HG02852 (cell line): ENCODE measurements at regions not wholly inside any gene's neighbourhood (a gene's known extent, or its start where the extent isn't known, plus 50 kb on each side); places are given as distances from the start of the nearest gene placed in this dataset.
A peak's percentile ranks its signal among the peaks of the same experiment; 100 is the strongest.
"Not testable (repeated sequence)": the region's sequence is repeated elsewhere in the genome, so short reads cannot be mapped to it uniquely, and the experiment has no call there.

Experiments
- ATAC-seq: cut with Tn5 transposase; IDR thresholded peaks from one replicate; pipeline ENCODE4 v1.9.1; 2021; ENCODE audit warnings: mild to moderate bottlenecking, moderate library complexity; ENCODE audit not compliant: unreplicated experiment

GRCh38 chr1:120941066-120941465 is 51.5 kb downstream of the PPIAL4A start:
- not testable (repeated sequence) for ATAC-seq

- ATAC-seq: not testable (repeated sequence)
These were observed 52.3 kb downstream of the PPIAL4A start for GRCh38 chr1:120941836-120942217.

- peak; percentile 88 for ATAC-seq
These were observed 52.8 kb downstream of the PPIAL4A start for GRCh38 chr1:120942218-120942944.

DNA sequence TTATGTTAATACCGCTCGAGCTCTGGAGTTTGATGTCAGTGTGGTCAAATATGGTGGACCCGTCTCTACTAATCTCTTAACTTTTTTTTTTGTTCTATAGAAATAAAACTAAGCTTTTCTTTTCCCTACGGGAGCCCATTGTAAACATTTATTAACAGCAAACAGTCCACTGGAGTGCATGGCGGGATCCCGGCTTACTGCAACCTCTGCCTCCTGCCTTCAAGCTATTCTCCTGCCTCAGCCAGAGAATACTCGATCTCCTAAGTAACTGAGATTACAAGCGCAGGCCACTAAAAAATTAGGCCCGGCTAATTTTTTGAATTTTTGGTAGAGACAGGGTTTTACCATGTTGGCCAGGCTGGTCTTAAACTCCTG is 53.4 kb downstream of the PPIAL4A start:
- ATAC-seq: not testable (repeated sequence)

GRCh38 chr1:120944691-120945090 is 55.1 kb downstream of the PPIAL4A start:
- not testable (repeated sequence) for ATAC-seq

GRCh38 chr1:120945122-120945521 is 55.6 kb downstream of the PPIAL4A start:
- ATAC-seq: not testable (repeated sequence)

DNA sequence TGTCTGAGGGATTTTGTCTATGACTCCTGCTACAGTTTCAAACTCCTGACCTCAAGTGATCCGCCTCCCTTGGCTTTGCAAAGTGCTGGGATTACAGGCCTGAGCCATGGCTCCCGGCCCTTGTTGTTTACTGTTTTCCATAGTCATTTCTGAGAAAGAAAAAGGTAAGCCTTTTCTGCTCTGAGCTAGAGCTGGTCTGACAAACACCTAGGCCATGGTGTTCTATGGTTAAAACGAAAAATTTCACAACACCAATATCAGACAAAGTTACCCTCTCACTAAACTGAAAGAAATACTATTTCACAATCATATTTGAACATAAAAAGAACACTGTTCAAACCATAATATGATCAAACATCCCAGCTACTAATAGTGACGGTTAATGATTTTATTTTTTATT is 57.5 kb downstream of the PPIAL4A start:
- ATAC-seq: not testable (repeated sequence)

DNA sequence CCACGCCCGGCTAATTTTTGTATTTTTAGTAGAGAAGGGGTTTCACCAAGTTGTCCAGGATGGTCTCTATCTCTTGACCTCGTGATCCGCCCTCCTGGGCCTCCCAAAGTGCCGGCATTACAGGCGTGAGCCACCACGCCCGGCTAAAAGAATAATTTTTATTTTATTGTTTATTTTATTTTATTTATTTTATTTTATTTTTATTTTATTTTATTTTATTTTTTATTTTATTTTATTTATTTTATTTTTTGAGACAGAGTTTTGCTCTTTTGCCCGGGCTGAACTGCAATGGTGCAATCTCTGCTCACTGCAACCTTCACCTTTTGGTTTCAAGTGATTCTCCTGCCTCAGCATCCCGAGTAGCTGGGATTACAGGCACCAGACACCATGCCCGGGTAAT is 60.2 kb downstream of the PPIAL4A start:
- ATAC-seq: not testable (repeated sequence)

GRCh38 chr1:120950633-120951032 is 61.1 kb downstream of the PPIAL4A start:
- ATAC-seq: not testable (repeated sequence)

DNA sequence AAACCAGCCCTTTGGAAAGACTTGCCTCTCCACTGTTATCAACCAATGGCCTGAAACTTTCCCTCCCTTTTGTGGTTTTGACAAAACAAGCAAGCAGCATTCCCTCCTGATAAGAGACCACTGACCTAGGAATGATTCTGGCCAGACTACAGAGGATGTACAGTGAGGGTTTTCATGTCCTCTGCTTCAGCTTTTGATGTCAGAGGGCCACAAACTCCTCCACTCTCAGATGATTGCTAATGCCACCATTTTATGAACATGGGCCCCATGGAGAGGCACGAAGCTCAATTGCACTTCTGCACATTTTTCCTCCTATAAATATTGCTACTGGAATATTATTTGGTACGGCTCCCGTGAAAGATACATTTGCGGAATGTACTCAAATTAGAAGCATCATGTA is 61.5 kb downstream of the PPIAL4A start:
- ATAC-seq: not testable (repeated sequence)

DNA sequence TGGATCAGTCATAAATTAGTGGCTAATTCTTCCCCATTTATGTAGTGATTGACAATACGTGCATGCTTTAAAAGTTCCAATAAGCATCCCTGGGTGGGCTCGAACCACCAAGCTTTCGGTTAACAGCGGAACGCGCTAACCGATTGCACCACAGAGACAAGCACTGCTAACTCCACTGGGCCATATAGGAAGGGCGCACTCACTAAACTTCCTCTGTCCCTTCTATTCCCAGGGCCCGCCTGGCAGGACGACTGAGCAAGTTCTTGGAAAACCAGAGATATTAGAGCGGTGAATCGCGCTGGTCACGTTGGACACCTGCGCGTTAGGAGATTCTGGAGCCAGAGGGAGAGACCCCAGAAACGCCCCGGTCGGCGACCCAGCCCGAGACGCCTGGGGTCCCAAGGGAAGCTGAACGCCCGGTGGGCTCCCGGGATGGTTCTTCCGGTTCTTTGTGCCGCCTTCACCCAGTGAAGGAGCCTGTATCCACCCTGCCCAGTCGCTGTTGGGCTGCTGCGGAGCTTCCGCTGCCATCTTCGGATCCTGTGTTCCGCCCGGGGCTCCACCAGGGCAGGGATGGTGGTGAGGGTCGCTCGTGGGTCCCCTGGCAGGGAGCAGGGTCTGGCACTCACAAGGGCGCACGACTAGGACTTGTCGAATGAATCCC is 62.8 kb downstream of the PPIAL4A start:
- not testable (repeated sequence) for ATAC-seq

DNA sequence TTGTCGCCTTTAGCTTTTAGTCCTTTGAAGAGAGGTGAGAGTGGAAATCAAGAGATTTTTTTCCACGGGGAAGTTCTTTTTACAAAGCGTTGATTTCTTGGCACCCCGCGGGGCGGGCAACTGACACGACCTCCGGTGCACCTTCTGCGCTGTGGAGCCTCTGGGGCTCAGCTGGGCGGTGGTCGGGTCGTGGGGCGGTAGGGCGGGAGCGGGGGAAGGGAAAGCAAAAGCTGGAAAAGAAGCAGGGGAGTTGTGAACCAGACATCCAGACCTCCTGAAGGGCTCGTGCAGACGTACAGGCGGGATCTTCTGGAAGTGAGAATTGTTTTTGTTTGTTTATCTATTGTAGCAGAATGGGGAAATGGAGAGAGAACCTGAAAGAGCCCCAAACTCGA is 63.3 kb downstream of the PPIAL4A start:
- not testable (repeated sequence) for ATAC-seq

DNA sequence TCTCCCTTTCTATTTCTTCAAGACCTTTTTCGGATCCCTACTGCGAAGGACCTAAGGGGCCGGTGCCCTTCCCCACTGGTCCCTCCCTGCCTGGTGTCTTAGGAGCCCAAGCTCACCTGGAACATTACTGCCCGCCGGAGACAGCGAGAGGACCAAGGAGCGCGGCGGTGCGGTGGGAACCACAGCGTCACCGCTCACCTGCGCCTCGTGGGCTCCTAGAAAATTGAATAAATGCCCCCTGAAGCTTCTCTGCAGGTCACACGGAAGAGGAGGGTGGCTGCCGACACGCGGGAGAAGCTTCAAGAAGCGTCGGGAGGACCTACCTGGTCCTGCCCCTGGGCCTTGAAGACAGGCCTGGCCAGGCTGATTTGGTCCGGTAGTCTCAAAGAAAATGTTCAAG is 65.2 kb downstream of the PPIAL4A start:
- ATAC-seq: no peak

DNA sequence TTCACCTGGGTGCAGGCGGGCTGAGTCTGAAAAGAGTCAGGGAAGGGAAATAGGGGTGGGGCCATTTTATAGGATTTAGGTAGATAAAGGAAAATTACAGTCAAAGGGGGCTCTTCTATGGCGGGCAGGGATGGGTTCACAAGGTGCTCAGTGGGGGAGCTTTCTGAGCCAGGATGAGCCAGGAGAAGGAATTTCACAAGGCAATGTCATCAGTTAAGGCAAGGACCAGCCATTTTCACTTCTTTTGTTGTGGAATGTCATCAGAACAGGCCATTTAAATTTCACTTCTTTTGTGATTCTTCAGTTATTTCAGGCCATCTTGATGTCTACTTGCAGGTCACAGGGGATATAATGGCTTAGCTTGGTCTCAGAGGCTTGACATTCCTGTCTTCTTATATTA is 66.4 kb downstream of the PPIAL4A start:
- ATAC-seq: not testable (repeated sequence)

DNA sequence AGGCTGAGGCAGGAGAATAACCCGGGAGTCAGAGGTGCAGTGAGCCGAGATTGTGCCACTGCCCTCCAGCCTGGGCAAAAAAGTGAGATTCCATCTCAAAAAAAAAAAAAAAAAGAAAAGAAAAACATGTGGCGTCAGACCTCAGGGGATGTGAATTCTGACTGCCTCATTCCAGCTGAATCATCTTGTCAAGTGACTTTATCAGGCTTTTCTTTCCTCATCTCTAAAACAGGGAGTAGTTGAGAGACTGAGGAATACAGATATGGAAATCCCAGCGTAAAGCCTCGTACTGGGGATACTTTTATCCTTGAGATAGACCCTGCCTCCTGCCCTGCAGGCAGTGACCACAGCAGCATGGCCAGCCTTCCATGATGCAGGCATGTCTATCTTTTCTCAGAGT is 76.4 kb downstream of the PPIAL4A start:
- not testable (repeated sequence) for ATAC-seq

GRCh38 chr1:120972863-120973262 is 83.3 kb downstream of the PPIAL4A start:
- ATAC-seq: not testable (repeated sequence)

DNA sequence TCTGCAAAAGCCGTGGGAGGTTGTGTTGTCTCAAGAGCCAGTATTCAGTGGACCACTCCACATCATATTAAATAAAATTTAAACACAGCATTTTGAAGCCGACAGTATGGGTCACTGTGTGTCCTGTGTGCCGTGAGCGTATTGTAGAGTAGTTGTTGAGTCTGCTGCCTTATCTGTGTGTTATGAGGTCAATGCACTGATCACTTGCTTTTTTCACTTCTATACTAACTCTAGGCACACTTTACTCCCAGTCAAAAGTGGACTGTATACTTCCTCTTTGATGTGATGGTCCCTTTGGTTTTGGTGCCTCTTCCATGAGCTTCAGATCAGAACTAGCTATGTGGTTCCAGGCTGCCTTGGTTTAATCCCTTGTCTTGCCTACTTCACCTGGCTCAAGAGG is 84.3 kb downstream of the PPIAL4A start:
- ATAC-seq: not testable (repeated sequence)

DNA sequence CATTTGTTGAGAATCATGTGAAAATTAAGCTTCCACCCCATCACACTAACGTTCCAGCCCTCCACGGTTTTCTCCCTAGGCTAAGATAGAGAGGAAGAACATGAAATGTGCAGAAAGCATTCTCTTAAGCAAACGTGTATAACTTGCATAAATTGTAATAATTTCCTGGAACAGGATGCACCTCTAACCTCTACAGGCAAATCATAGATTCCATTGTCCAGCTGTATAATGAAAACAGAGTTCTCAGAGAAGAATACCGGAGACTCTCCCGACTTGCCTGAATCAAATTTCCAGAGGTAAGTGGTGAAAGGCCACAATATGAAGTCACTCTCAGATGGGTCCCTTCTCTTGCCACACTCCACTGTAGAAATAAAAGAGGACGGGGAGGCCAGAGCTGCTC is 87.7 kb downstream of the PPIAL4A start:
- ATAC-seq: not testable (repeated sequence)

GRCh38 chr1:120981489-120982094 is 92.0 kb downstream of the PPIAL4A start:
- not testable (repeated sequence) for ATAC-seq

GRCh38 chr1:120994614-120995013 is 105.0 kb downstream of the PPIAL4A start:
- ATAC-seq: not testable (repeated sequence)

DNA sequence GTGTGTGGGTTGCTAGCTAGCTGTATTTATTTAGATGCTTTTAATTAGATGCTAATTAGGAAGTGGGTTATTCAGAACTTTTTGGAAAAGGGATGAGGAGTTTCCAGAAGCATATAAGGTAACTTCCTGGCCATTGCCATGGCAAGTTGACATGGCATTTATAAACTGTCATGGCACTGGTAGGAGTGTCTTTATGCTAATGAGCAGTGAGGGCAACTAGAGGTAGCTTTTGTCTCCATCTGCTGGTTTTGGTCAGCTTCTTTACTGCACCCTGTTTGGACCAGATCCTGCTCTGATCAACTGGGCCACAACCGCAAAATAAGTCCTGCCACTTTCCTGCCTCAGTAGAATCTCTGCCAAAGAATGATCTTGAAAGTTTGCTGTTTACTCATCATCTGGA is 105.5 kb downstream of the PPIAL4A start:
- not testable (repeated sequence) for ATAC-seq
